Effector memory CD4-positive, alpha-beta T cell (primary cell): ENCODE measurements at regions not wholly inside any gene's neighbourhood (a gene's known extent, or its start where the extent isn't known, plus 50 kb on each side); places are given as distances from the start of the nearest gene placed in this dataset.

Experiments
- DNase-seq, 3 donors: peaks; one replicate each; pipeline ENCODE4 v3.0.0-alpha.2; 2020
- H3K27ac ChIP-seq: 2 replicates; pipeline ENCODE4 v1.7.0; 2013; ENCODE audit warnings: mild to moderate bottlenecking, low read length, moderate library complexity; ENCODE audit not compliant: insufficient read depth, poor library complexity, severe bottlenecking
- H3K27me3 ChIP-seq: replicated peaks from 2 replicates; pipeline ENCODE4 v1.7.0; 2013; ENCODE audit warnings: mild to moderate bottlenecking, low read length; ENCODE audit not compliant: insufficient read depth, control insufficient read depth, poor library complexity, severe bottlenecking
- H3K36me3 ChIP-seq: 2 replicates; pipeline ENCODE4 v1.7.0; 2013; ENCODE audit warnings: mild to moderate bottlenecking, low read length, moderate library complexity; ENCODE audit not compliant: control insufficient read depth, insufficient read depth
- H3K4me1 ChIP-seq: 2 replicates; pipeline ENCODE4 v1.7.0; 2013; ENCODE audit warnings: low read length, mild to moderate bottlenecking; ENCODE audit not compliant: control insufficient read depth, insufficient read depth, poor library complexity, severe bottlenecking
- H3K4me3 ChIP-seq: 2 replicates; pipeline ENCODE4 v1.7.0; 2013; ENCODE audit warnings: low read length, low read depth, mild to moderate bottlenecking; ENCODE audit not compliant: insufficient read depth, poor library complexity, severe bottlenecking
- H3K9me3 ChIP-seq: 2 replicates; pipeline ENCODE4 v1.7.0; 2013; ENCODE audit warnings: mild to moderate bottlenecking, low read length, moderate library complexity; ENCODE audit not compliant: control insufficient read depth

GRCh38 chr21:17053321-17053720 is 459.5 kb upstream of the CXADR start:
- no peak for DNase-seq
- no peak overlapping the region for H3K27ac ChIP-seq

DNA sequence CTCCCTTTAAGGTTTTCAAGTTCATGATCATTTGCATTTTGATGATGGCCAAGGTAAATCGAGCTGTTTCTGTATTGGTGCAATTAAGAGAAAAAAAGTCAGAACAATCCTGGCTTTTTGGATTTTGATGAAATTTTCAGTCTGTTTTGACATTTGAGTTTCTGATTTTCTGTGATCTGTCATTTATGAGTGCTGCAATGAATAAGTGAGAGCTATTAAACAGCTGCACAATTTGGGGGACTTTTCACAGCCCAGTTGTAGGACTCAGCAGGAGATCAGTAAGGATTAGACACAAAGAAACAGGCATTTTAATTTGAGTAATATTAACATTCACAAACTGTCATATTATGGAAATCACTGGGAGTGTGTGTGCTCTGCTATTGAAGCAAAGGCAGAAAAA is 452.9 kb upstream of the CXADR start:
- Histone ChIP-seq H3K4me3 (no peak overlapping the region), H3K9me3 (no peaks in the 10 kb centered on the region), H3K36me3 (no peaks in the 10 kb centered on the region), H3K27me3 (no peaks in the 10 kb centered on the region), H3K4me1 (no peaks in the 10 kb centered on the region), H3K27ac (no peak overlapping the region)
- DNase-seq = no peak

More at GRCh38 chr21:17053321-17053720, 459.5 kb upstream of the CXADR start:
- Histone ChIP-seq H3K36me3 (no peaks in the 10 kb centered on the region), H3K9me3 (no peaks in the 10 kb centered on the region), H3K4me3 (no peak overlapping the region), H3K27me3 (no peaks in the 10 kb centered on the region), H3K4me1 (no peaks in the 10 kb centered on the region)

DNA sequence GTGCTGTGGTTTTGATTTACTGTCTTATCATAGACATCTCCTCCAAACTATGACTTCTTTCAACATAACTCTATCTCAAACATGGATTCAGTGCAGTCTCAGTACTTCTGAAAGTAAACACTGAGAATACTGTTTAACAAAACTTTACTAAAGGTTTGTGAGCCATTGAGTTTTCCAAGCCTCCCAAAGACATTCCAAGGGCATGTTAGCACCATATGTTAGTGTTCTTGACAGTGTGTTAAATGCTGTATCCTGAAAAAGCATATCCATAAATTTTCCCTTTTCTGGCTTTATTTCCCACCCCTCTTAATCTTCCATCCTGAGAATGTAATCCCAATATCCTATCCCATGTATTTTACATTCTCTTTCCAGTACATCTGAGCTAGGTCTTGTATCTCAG is 446.8 kb upstream of the CXADR start:
- H3K27me3 ChIP-seq = no peaks in the 10 kb centered on the region
- H3K4me1 ChIP-seq = no peaks in the 10 kb centered on the region
- no peaks in the 10 kb centered on the region for H3K36me3 ChIP-seq
- no peaks in the 10 kb centered on the region for H3K9me3 ChIP-seq
- no peak overlapping the region for H3K4me3 ChIP-seq
- H3K27ac ChIP-seq = no peak overlapping the region
- DNase-seq = no peak

GRCh38 chr21:17071093-17071492 is 441.8 kb upstream of the CXADR start:
- Histone ChIP-seq H3K27ac (no peak overlapping the region), H3K27me3 (no peaks in the 10 kb centered on the region), H3K4me1 (no peaks in the 10 kb centered on the region), H3K9me3 (no peaks in the 10 kb centered on the region), H3K4me3 (no peak overlapping the region), H3K36me3 (no peaks in the 10 kb centered on the region)
- no peak for DNase-seq

DNA sequence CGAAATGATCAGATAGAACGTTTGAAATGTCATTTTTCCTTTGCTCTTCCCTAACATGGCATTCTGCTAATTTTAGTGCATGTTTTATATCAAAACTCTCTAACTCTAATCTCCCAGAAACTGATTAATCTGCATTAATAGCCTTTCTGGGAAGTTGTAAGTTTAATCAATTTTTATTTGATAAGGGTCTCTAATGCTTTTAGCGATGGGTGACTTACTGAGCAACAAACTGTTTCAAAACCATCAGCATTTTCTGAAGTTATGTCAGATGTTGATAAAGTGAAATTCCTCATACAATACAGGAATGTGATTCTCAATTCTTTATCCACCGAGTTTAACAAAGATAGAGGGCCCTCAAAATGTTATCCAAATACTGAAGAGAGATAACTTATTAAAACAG is 431.6 kb upstream of the CXADR start:
- Histone ChIP-seq H3K36me3 (no peaks in the 10 kb centered on the region), H3K9me3 (no peaks in the 10 kb centered on the region), H3K4me1 (no peaks in the 10 kb centered on the region), H3K27ac (no peak overlapping the region), H3K4me3 (no peak overlapping the region), H3K27me3 (no peaks in the 10 kb centered on the region)
- DNase-seq = no peak

- no peak for DNase-seq
- H3K27me3 ChIP-seq = no peaks in the 10 kb centered on the region
- no peak overlapping the region for H3K4me3 ChIP-seq
- H3K9me3 ChIP-seq = no peaks in the 10 kb centered on the region
- H3K27ac ChIP-seq = no peak overlapping the region
- no peaks in the 10 kb centered on the region for H3K36me3 ChIP-seq
- H3K4me1 ChIP-seq = no peaks in the 10 kb centered on the region
These were observed 429.9 kb upstream of the CXADR start for GRCh38 chr21:17082843-17083483.

GRCh38 chr21:17085707-17086106 is 427.1 kb upstream of the CXADR start:
- Histone ChIP-seq H3K27me3 (no peaks in the 10 kb centered on the region), H3K4me3 (no peak overlapping the region), H3K27ac (no peak overlapping the region), H3K4me1 (no peaks in the 10 kb centered on the region), H3K9me3 (no peaks in the 10 kb centered on the region), H3K36me3 (no peaks in the 10 kb centered on the region)
- DNase-seq = no peak

GRCh38 chr21:17088500-17088899 is 424.3 kb upstream of the CXADR start:
- Histone ChIP-seq H3K27me3 (no peaks in the 10 kb centered on the region), H3K9me3 (no peaks in the 10 kb centered on the region), H3K4me1 (no peaks in the 10 kb centered on the region), H3K27ac (no peak overlapping the region), H3K4me3 (no peak overlapping the region), H3K36me3 (no peaks in the 10 kb centered on the region)
- no peak for DNase-seq

DNA sequence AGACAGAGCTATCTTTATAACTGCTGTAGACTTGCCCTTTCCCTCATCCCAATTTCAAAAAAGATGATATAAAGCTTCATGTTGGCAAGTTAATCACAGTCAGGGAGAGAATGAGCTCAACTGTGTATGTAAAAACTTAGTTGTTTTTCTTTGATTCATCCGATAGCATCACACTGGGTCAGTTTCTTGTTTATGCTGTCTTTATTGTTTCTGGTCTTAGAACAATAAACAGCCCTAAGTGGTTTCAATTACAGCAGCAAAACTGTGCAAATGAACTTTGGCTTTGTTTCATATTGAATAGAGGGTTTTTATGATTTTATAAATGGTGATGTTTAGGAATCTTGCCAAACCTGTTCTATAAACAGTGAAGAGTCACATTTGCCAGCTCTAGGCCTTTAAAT is 423.8 kb upstream of the CXADR start:
- H3K36me3 ChIP-seq = no peaks in the 10 kb centered on the region
- H3K4me1 ChIP-seq = no peaks in the 10 kb centered on the region
- no peaks in the 10 kb centered on the region for H3K27me3 ChIP-seq
- DNase-seq = no peak
- no peak overlapping the region for H3K4me3 ChIP-seq
- no peaks in the 10 kb centered on the region for H3K9me3 ChIP-seq
- no peak overlapping the region for H3K27ac ChIP-seq

GRCh38 chr21:17101696-17102095 is 411.1 kb upstream of the CXADR start:
- Histone ChIP-seq H3K27me3 (no peaks in the 10 kb centered on the region), H3K4me3 (no peak overlapping the region), H3K27ac (no peak overlapping the region), H3K36me3 (no peaks in the 10 kb centered on the region), H3K9me3 (no peaks in the 10 kb centered on the region), H3K4me1 (no peaks in the 10 kb centered on the region)
- no peak for DNase-seq
